Endometrial microvascular endothelial cells (primary cell): ENCODE measurements at regions not wholly inside any gene's neighbourhood (a gene's known extent, or its start where the extent isn't known, plus 50 kb on each side); places are given as distances from the start of the nearest gene placed in this dataset.

Source experiments
- in situ Hi-C: cut with HindIII; loops from 2 replicates; pipeline ENCODE4 v1.10.0; 2017; ENCODE audit warnings: low sequenced_read_pairs, low pct_unique_long_range_greater_than_20kb; ENCODE audit errors: inconsistent ontology term

DNA sequence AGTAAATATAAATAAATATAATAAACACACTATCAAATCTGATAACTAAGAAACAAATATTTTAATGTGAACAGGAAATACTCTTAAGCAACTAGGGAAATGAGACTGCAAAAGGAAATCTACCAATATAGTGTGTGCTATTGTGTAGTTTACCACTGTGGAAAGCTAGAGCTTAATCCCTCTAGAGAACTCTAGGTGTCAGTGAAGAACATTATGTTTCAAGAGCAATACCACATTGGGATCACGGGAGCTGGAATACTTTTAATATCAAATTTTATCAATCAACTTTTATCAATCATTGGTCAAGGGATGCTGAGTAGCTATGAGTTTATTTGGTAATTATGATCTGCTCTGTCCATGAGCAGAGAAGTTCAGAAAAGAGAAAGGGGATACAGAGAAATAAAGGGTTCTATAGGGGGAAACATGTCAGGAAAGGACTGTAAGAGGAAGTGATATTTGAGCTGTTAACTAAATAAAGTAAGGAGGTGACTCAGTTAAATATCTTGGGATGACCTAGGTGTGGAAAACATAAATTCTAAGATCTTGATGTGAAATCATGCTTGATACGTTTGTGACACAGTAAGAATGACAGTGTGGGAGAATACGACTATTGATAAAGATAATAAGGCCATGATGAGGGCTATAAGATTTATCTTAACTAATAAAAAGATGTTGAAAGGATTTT lies 762.2 kb upstream of the ALCAM start:
- in situ Hi-C loops, result no loop called here

DNA sequence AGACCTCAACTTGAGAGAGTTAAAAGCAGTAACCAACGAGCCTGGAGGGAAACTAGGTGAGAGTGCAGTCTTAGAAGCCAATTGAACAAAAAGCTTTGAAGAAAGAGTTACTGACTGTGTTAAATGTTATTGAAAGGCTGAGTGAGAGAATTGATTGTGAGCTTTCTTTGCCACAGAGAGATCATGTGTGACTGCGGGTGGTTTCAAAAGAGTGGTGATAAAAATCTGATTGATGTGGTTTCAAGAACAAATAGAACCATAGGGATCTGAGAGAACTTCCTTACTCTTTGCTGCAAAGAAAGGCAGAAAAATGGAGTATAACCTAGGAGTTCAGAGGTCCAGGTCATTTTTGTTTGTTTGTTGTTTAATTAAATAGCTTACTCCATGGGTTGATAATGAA lies 759.9 kb upstream of the ALCAM start:
- in situ Hi-C loops, result no loop called here

DNA sequence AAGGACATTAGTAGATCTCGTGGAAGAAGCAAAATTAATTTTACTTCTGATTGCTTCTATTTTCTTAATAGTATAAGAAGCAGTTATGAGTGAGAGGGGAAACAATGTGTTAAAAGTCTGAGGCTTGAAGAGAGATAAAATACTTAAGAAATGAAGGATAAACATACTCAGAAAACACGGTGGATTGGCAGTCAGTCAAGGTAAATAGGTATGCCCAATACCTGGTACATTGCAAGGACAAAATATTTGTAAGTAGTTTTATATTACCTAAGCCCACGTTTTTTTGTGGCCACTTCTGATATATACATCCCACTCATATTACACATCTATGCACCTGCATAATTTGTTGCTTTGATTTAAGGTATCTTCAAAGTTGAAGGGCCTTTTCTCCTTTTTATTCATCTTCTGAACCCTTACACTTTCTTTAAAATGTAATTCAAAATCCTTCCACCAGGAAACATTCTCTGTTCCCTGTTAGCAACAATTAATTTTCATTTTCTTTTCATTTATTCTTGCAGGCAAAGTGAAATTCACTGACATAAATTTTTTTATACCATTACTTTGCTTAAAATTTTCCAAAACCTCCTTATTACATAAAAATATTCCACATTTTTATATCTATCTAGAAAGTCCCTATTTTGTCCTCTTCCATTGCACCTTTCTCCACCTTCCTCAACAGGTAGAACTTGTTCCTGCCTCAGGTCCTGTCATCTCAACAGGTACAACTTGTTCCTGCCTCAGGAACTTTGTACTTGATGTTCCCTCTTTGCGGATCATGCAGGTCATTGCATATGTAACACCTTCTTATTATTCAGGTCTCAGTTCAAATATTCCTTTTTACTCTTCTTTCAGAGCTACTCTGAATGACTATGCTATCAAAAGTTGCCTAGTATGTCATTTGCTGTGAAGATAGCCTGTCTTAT lies 755.7 kb upstream of the ALCAM start:
- in situ Hi-C loops, result no loop called here

- in situ Hi-C loops, result no loop called here
Observed at GRCh38 chr3:104612218-104612617, 754.5 kb upstream of the ALCAM start.

GRCh38 chr3:104614564-104614963 lies 752.1 kb upstream of the ALCAM start:
- in situ Hi-C loops, result no loop called here

DNA sequence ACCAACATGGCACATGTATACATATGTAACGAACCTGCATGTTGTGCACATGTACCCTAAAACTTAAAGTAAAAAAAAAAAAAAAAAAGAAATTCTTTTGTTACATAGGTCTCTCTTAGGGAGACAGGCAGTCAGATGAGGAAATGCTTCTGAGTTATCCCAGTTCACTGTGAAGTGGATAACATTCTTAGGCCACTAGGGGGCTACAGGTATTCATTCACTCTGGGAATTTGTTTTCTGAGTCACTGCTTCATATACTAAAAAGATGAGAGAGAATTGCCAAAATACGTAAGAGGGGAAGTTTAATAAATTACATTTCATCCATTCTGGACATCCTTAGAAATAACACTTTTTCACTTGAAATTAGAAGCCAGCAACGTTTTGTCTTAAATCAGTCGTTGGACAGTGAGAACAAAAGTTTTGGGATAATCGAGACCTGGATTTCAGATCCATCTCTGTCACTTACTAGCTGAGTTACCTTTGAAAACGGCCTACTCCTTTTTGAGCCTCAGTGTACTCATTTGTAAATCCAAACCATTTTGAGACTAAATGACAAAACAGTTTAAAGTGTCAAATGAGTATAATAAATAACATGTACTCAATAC lies 738.4 kb upstream of the ALCAM start:
- in situ Hi-C loops, result no loop called here

GRCh38 chr3:104629038-104629437 lies 737.7 kb upstream of the ALCAM start:
- in situ Hi-C loops, result no loop called here

DNA sequence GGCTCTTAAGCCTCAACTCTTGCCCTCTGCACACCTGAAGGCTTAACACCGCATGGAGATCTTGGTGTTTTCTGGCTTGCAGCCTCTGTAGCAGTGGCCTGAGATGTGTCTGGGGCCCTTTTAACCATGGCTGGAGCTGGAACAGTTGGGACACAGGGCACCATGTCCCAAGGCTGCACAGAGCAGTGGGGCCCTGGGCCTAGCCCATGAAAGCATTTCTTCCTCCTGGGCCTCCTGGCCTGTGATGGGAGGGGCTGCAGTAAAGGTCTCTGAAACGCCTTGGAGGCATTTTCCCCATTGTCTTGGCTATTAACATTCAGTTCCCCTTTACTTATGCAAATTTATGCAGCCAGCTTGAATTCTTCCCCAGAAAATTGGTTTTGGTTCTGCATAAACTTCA lies 735.5 kb upstream of the ALCAM start:
- in situ Hi-C loops, result no loop called here

DNA sequence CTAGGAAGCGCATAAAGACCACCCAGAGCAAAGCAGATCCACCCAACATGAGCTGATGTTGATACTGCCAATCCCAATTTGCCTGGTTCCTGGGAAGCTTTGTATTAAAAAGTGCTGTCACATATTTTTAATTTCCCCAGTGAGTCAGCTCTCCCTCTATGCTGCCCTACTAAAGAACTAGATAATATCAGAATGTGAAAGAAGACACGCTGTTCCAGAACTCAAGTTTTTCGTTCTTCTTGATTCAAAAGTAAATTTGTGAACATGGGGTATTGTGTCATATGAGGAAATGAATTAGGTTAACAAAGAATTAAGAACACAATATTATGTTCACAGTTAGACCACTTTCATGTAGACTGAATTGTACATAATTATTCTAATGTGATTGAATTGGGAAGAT lies 734.2 kb upstream of the ALCAM start:
- in situ Hi-C loops, result no loop called here

DNA sequence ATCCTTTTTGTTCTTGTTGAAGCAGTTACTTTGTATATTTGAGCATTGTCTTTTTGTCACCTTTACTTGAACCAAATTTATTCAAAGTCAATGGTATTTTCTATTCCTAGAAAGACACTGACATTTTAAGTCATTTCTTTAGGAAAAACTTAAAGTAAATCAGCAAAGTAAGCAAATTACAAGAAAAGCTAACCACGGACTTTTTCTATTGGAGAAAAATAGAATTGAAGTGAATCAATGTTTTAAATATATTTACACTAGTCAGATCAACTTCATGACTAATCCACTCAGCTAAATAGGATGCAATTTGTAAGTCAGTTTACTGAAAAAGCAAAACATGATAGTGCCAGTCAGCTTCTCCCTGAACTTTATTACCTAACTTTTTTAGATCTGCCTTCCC lies 733.8 kb upstream of the ALCAM start:
- in situ Hi-C loops, result no loop called here

GRCh38 chr3:104635872-104636580 lies 730.7 kb upstream of the ALCAM start:
- in situ Hi-C loops, result no loop called here

DNA sequence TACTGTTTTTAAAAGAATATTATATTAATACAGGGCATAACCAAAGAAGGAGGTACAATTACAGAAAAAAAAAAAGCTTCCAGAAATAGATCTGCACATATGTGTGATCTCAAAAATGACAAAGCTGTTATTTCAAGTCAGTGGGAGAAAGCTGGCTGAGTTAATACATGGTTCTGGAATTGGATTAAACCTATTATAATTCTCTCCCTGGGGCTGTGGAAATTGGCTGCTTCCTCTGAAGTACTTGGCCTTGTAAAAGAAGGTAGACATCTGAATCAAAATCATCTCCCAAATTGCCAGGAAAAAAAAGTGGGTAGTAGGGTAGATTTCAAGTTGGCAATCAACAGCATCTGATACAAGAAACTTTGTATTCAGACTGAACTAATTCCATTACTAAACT lies 723.9 kb upstream of the ALCAM start:
- in situ Hi-C loops, result no loop called here

- in situ Hi-C loops, result no loop called here
Observed at GRCh38 chr3:104646196-104646595, 720.5 kb upstream of the ALCAM start.

DNA sequence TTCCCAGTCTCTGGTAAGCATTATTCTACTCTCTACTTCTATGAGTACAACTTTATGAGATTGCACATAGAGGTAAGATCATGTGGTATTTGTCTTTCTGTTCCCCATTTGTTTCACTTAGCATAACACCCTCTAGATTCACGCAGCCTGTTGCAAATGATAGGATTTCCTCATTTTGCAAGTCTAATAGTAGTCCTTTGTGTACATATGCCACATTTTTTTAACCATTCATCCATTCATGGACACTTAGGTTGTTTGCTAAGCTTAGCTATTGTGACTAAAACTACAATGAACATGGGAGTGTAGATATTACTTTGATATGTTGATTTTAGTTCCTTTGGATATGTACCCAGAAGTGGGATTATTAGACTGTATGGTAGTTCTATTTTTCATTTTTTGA lies 717.9 kb upstream of the ALCAM start:
- in situ Hi-C loops, result no loop called here

- in situ Hi-C loops, result no loop called here
Observed at GRCh38 chr3:104669083-104669482, 697.6 kb upstream of the ALCAM start.

DNA sequence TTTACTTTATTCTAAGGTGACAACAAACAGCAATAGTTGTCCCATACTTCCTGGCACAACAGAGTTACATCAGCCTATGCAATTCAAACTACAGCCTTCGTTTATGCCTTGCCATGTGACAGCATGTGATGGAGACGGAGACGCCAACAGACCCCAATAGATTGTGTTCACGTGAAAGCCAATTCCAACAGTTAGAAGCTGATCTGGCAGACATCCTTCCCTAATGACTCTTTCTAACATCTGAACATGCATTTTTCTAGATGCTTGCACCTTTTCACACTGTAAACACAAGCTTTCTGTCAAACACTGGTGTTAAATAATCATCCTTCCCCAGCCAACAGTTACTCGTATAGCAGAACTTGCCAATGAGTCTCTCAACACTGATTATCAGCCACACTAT lies 694.4 kb upstream of the ALCAM start:
- in situ Hi-C loops, result no loop called here

GRCh38 chr3:104673981-104674380 lies 692.7 kb upstream of the ALCAM start:
- in situ Hi-C loops, result no loop called here

- in situ Hi-C loops, result no loop called here
Observed at GRCh38 chr3:104676241-104676640, 690.5 kb upstream of the ALCAM start.

DNA sequence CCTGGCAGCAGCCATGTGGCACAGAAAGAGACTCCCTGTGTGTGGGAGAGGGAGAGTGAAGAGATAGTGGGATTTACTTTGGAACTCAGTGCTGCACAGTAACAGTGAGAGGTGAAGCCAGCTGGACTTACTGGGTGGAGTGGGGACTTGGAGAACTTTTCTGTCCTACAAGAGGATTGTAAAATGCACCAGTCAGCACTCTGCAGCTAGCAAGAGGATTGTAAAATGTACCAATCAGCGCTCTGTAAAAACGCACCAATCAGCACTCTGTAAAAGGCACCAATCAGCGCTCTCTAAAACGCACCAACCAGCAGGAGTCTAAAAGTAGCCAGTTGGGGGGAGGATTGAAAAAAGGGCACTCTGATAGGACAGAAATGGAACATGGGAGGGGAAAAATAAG lies 688.8 kb upstream of the ALCAM start:
- in situ Hi-C loops, result no loop called here
